Keratinocyte (primary cell): ENCODE measurements at regions not wholly inside any gene's neighbourhood (a gene's known extent, or its start where the extent isn't known, plus 50 kb on each side); places are given as distances from the start of the nearest gene placed in this dataset.

Experiments used
- DNase-seq: peaks from one replicate; pipeline ENCODE4 v3.0.0-alpha.2; 2011; ENCODE audit warnings: low read depth, missing footprints, low spot score
- FAIRE-seq: peaks from 2 replicates; lab custom pipeline; 2011; peaks lifted over from hg19 to GRCh38; lab: Jason Lieb, UNC
- H2AFZ ChIP-seq: 2 replicates; pipeline ENCODE4 v1.6.0; 2012; ENCODE audit warnings: low read length, control low read depth, inconsistent platforms; ENCODE audit not compliant: control insufficient read depth
- H3K27ac ChIP-seq: 2 replicates; pipeline ENCODE4 v1.5.1; 2011; ENCODE audit warnings: low read length; ENCODE audit not compliant: control insufficient read depth, insufficient read depth
- H3K27me3 ChIP-seq: 3 replicates; pipeline ENCODE4 v1.6.0; 2011; ENCODE audit warnings: low read length; ENCODE audit not compliant: control insufficient read depth, insufficient read depth; ENCODE audit errors: extremely low read depth
- H3K36me3 ChIP-seq, 2 experiments: 2 replicates in 1 of 2; 3 replicates in 1 of 2; pipeline ENCODE4 v1.5.1; 2011; ENCODE audit warnings: low read length in 2 of 2, mild to moderate bottlenecking in 1 of 2; ENCODE audit not compliant: control insufficient read depth in 2 of 2, insufficient read depth in 2 of 2; ENCODE audit errors: extremely low read depth in 1 of 2
- H3K4me1 ChIP-seq: 3 replicates; pipeline ENCODE4 v1.5.1; 2011; ENCODE audit warnings: low read length; ENCODE audit not compliant: control insufficient read depth, insufficient read depth; ENCODE audit errors: extremely low read depth
- H3K4me2 ChIP-seq: 3 replicates; pipeline ENCODE4 v1.6.0; 2011; ENCODE audit warnings: low read depth, low read length; ENCODE audit not compliant: control insufficient read depth, insufficient read depth; ENCODE audit errors: extremely low read depth
- H3K4me3 ChIP-seq, 3 experiments: fragments of 200-600 bp in 1 of 3; sonication (generic) in 1 of 3; 2 replicates in 2 of 3; 3 replicates in 1 of 3; pipeline ENCODE4 v1.5.1; 2011 to 2016; ENCODE audit warnings: low read length in 3 of 3, mild to moderate bottlenecking in 3 of 3, control low read depth in 2 of 3, inconsistent platforms in 1 of 3, low read depth in 1 of 3, mixed read lengths in 1 of 3, mixed run types in 1 of 3, moderate library complexity in 1 of 3; ENCODE audit not compliant: control insufficient read depth in 2 of 3, insufficient read depth in 2 of 3; ENCODE audit errors: extremely low read depth in 1 of 3
- H3K79me2 ChIP-seq: 2 replicates; pipeline ENCODE4 v1.6.0; 2012; ENCODE audit warnings: low read length; ENCODE audit not compliant: control insufficient read depth, insufficient read depth
- H3K9ac ChIP-seq: 3 replicates; pipeline ENCODE4 v1.6.0; 2011; ENCODE audit warnings: low read length; ENCODE audit not compliant: control insufficient read depth, insufficient read depth; ENCODE audit errors: extremely low read depth
- H3K9me1 ChIP-seq: 3 replicates; pipeline ENCODE4 v1.6.0; 2011; ENCODE audit warnings: low read length; ENCODE audit not compliant: control insufficient read depth, insufficient read depth; ENCODE audit errors: extremely low read depth
- H3K9me3 ChIP-seq: 2 replicates; pipeline ENCODE4 v1.5.1; 2012; ENCODE audit warnings: low read depth, low read length; ENCODE audit not compliant: control insufficient read depth
- H4K20me1 ChIP-seq: 3 replicates; pipeline ENCODE4 v1.6.0; 2011; ENCODE audit warnings: low read length; ENCODE audit not compliant: control insufficient read depth, insufficient read depth; ENCODE audit errors: extremely low read depth
- EZH2 ChIP-seq: IDR thresholded peaks from one replicate; pipeline ENCODE4 v1.6.1; 2012; ENCODE audit warnings: inconsistent platforms, mild to moderate bottlenecking, low read length, moderate library complexity
- dilution Hi-C: fragments of 300-500 bp; cut with MboI; formaldehyde crosslinking; loops from one replicate; pipeline ENCODE4 v1.7.0; 2020; ENCODE audit warnings: low sequenced_read_pairs; ENCODE audit not compliant: extremely low pct_ligation_motif_present
- TF ChIP-seq, protein P1 (sequence below), 3 experiments: IDR thresholded peaks in 1 of 3; conservative IDR thresholded peaks in 1 of 3; optimal IDR thresholded peaks in 1 of 3; 2 replicates in 2 of 3; 3 replicates in 1 of 3; pipeline versions ENCODE3 to v1.5.1; 2011; ENCODE audit warnings: low read length in 3 of 3, mild to moderate bottlenecking in 3 of 3, moderate library complexity in 2 of 3, control low read depth in 1 of 3, inconsistent platforms in 1 of 3; ENCODE audit not compliant: insufficient read depth in 2 of 3; ENCODE audit errors: extremely low read depth in 1 of 3

DNA sequence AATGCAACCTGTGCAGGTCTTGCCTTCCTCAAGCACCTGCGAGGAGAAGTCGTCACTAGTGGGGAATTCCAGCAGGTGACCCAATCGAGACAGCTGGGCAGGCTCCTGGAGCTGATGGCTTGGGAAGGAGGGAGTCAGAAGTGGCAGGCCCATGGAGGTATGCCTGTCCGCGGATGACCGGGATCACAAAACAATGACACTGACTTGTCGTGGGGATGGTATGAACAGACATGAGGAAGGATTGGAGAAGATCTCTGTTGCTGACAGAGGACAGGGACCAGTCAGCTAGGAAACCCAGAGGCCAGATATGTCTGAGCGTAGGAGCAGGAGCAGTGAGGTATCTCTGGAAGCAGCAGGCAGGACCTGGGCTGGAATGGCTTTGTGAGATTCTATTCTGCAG, 233.3 kb downstream of the SOX9 start:
- no peak overlapping the region for H2AFZ ChIP-seq
- peaks cover 41% of the 10 kb centered on the region for H3K4me1 ChIP-seq
- H3K27ac ChIP-seq: no peak overlapping the region
- dilution Hi-C loops: no loop called here
- peaks cover 6% of the 10 kb centered on the region for H3K9me3 ChIP-seq
- no peaks in the 10 kb centered on the region for H4K20me1 ChIP-seq
- TF ChIP-seq, protein P1, sequence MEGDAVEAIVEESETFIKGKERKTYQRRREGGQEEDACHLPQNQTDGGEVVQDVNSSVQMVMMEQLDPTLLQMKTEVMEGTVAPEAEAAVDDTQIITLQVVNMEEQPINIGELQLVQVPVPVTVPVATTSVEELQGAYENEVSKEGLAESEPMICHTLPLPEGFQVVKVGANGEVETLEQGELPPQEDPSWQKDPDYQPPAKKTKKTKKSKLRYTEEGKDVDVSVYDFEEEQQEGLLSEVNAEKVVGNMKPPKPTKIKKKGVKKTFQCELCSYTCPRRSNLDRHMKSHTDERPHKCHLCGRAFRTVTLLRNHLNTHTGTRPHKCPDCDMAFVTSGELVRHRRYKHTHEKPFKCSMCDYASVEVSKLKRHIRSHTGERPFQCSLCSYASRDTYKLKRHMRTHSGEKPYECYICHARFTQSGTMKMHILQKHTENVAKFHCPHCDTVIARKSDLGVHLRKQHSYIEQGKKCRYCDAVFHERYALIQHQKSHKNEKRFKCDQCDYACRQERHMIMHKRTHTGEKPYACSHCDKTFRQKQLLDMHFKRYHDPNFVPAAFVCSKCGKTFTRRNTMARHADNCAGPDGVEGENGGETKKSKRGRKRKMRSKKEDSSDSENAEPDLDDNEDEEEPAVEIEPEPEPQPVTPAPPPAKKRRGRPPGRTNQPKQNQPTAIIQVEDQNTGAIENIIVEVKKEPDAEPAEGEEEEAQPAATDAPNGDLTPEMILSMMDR (optimal IDR thresholded peaks at IDR 0.05 in 1 of 3, IDR thresholded peaks at IDR 0.05 in 1 of 3, conservative IDR thresholded peaks at IDR 0.05 in 1 of 3; ENCODE audit: extremely low read depth in 1 of 3, insufficient read depth in 2 of 3, low read length in 3 of 3): no peak
- TF ChIP-seq EZH2: no peak
- H3K4me3 ChIP-seq: no peak overlapping the region
- no peaks in the 10 kb centered on the region for H3K9me1 ChIP-seq
- no peak for FAIRE-seq
- no peak overlapping the region for H3K4me2 ChIP-seq
- no peaks in the 10 kb centered on the region for H3K79me2 ChIP-seq
- no peak overlapping the region for H3K9ac ChIP-seq
- H3K36me3 ChIP-seq: no peaks in the 10 kb centered on the region
- peaks cover 12% of the 10 kb centered on the region for H3K27me3 ChIP-seq
- DNase-seq: no peak

DNA sequence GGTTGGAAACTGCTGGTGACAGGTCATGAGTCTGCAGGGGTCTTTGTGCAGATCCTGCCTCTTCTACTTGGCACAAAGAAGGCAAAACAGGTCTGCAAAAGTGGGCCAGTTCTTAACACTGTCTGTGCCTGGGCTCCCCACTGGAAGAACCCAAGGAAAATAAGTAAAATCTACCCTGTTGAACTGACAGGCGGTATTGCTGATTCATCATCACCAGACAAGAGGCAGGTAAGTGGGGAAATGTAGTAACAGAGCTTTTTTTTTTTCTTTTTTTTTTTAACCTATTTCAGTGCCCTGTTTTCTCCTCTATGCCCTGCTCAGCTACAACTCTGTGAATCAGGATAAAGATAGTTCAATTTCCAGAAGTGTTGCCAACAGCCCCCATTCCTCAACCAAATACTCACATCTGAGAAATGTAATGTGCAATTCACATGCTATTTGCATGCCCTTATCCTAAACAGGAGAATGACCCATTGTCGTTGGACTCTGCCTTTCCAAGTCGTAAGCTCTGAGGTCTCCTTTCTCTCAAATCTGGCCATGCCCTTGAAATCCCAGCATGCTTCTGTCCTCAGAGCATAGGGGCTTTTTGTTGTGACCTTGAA, 237.0 kb downstream of the SOX9 start:
- FAIRE-seq (no peak), DNase-seq (no peak)
- no peak overlapping the region for H2AFZ ChIP-seq
- peak overlapping the region; percentile 68 for H3K27ac ChIP-seq
- dilution Hi-C loops: no loop called here
- H3K9me1 ChIP-seq: no peaks in the 10 kb centered on the region
- peaks cover 41% of the 10 kb centered on the region for H3K4me1 ChIP-seq
- peaks cover 6% of the 10 kb centered on the region for H3K9me3 ChIP-seq
- no peaks in the 10 kb centered on the region for H3K79me2 ChIP-seq
- H3K4me2 ChIP-seq: peak overlapping the region; percentile 4
- TF ChIP-seq EZH2: no peak
- TF ChIP-seq, protein P1 (optimal IDR thresholded peaks at IDR 0.05 in 1 of 3, IDR thresholded peaks at IDR 0.05 in 1 of 3, conservative IDR thresholded peaks at IDR 0.05 in 1 of 3; ENCODE audit: extremely low read depth in 1 of 3, insufficient read depth in 2 of 3, low read length in 3 of 3): no peak
- no peak overlapping the region for H3K4me3 ChIP-seq
- no peaks in the 10 kb centered on the region for H3K36me3 ChIP-seq
- no peak overlapping the region for H3K9ac ChIP-seq
- H4K20me1 ChIP-seq: no peaks in the 10 kb centered on the region
- peaks cover 4% of the 10 kb centered on the region for H3K27me3 ChIP-seq
